GM21528 (cell line): ENCODE measurements at regions not wholly inside any gene's neighbourhood (a gene's known extent, or its start where the extent isn't known, plus 50 kb on each side); places are given as distances from the start of the nearest gene placed in this dataset.

Experiments used
- ATAC-seq: cut with Tn5 transposase; IDR thresholded peaks from one replicate; pipeline ENCODE4 v1.9.1; 2021; ENCODE audit warnings: mild to moderate bottlenecking, moderate library complexity; ENCODE audit not compliant: unreplicated experiment, low FRiP score

DNA sequence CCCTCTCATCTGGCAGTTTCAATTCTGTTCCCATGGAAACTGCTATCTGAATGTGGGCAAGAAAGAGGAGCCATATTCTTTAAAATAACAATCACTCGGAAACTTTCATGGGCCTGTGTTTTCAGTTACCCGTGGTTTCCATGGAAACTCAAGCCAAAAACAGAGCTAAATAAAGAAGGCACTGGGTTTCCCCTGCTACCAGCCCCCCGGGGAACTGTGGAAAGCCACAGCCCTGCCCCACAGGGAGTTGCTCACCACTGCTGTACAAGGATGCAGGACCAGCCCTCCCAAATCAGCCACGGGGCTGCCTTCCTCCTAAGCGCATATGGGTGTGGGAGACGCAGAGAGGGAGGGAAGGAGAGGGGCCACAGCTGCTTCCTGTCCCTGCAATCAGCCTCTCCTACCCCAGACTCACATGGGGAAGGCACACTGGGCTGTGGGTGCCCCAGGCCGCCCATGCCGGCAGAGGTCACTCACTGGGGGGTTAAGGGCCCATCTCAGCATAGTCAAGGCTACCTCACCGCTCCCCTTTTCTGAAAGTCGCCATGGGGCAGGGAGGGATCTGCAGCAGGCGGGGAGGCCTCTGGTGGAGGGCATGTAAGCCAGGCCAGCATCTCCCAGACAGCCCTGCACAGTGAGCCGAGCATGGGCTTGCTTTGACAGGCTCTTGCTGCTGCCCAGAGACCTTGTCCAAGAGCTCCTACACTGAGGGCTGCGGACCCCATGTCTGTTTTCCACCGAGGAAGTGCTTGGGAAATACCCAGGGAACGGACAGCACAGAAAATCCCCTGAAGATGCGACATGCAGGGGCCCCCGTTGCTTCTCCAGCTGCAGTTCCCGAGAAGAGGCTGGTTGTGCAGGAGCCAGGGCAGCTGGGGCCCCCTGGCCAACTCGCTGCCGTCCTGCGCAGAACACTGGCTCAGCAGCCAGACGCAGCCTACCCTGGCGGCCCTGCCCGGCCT is 157.3 kb upstream of the PPP2R2D start:
- no peak for ATAC-seq

DNA sequence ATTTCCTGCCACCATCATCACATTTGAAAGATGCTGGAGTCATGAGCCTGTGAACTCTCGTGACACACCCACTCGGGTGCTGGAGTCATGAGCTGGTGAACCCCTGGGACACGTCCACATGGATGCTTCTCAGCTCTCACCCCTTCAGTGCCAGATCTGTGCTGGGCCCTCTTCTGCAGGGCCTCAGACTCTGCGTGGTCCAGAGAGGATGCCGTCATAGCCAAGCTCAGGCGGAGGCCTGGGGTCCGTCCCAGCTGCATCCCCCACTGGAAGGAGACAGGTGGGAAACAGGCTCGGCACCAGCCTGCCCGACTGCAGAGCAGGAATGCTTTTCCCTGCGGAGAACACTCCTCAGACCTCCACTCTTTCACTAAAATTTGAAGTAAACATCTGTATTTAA is 156.5 kb upstream of the PPP2R2D start:
- ATAC-seq = no peak

DNA sequence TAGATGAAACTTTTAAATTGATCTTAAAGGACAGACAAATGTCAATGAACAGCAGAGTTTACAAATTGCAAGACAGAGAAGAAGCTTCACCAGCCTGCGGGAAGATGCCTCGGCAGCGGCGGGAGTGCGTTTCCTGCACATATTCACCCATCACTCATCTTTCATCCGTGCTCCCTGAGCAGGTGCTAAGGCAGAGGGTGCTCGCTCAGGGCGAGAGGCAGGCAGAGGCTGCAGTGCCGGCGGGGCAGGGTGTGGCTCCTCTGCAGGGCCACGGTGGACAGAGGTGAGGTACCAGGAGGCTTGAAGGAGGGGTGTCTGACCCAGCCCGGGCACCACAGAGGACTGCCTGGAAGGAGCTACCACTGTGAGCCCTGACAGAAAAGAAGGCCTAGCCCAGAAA is 155.2 kb upstream of the PPP2R2D start:
- no peak for ATAC-seq

DNA sequence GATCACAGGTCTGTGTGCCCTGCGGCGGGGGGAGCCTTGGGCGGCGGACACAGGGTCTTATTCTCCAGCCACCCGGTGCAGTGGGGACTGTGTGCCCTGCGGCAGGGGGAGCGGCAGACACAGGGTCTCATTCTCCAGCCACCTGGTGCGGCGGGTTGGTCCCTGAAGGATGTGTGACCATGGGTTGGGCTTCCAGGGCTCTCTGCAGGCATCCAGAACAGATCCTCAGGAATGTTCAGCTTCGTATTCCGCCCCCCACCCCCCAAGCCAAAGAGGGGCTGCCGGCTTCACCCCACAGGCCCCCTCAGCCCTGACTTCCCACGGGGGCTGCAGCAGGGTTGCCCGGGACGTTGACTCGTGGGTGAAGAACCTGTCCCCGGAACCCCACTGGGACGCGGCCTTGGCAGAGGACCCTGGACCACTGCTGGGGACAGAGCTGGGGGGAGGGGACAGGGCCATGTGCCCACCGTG is 154.5 kb upstream of the PPP2R2D start:
- no peak for ATAC-seq

DNA sequence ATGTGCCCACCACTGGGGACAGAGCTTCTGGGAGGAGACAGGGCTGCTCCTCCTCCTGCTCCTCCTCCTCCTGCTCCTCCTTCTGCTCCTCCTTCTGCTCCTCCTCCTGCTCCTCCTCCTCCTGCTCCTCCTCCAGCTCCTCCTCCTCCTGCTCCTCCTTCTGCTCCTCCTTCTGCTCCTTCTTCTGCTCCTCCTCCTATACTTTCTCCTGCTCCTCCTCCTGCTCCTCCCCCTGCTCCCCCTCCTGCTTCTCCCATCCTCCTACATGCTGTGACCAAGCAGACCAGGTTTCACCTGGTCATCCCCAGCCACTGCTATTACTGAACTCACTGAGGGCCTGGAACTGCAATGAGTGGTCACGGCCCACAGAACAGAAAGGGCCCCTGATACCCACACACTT is 154.0 kb upstream of the PPP2R2D start:
- ATAC-seq = no peak

DNA sequence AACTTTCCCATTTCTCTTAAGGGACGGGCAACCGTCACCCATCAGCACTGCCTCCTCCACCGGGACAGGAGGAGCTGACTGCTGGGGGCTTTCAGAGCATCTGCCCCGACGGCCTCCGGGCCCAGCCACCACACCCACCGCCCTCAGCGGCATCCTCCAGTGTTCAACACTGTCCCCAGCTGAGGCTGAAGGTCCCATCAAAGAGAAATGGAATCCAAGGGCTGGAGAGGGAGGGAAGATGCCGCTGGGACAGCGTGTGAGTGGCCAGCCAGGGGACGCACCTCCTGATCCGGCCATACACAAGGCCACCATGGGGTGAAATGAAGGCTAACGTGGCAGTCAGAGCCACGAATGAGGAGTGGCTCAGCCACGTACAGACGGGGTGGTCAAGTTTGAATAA is 153.6 kb upstream of the PPP2R2D start:
- no peak for ATAC-seq

DNA sequence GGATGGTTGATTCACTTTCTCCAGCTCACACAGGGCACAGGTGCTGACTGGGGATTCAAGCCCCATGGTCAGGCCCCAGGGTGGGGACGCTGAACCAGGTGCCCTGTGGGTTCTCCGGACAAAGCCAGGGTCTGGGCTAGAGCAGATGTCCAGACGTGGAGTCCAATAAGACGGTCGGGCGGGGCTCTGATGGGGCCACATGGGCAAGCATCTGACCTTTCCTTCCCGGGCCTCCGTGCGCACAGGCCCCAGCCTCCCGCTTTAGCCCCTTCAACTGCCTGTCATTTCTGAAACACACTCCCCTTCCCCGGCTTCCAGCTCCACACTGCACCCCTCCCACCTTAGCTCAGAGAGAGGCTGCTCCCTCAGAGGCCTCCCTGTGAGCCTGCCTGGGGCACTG is 153.0 kb upstream of the PPP2R2D start:
- ATAC-seq = no peak

DNA sequence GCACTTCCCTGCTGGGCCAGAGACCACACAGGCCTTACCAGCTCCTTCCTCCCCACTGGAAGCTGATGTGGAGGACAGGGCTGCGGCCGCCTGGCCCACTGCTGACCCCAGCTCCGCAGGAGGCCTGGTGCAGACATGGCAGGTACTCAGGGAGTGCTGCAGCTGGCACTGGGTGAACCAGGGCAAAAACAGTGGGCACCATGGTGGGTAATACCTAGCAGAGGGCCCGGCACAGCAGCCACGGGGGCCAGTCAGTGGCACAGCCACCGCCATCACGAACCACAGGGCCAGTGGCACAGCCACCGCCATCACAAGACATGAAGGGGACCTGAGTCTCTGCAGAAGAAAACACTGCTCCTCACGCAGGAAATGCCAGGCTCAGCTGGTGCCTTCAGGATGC is 152.6 kb upstream of the PPP2R2D start:
- ATAC-seq = no peak

DNA sequence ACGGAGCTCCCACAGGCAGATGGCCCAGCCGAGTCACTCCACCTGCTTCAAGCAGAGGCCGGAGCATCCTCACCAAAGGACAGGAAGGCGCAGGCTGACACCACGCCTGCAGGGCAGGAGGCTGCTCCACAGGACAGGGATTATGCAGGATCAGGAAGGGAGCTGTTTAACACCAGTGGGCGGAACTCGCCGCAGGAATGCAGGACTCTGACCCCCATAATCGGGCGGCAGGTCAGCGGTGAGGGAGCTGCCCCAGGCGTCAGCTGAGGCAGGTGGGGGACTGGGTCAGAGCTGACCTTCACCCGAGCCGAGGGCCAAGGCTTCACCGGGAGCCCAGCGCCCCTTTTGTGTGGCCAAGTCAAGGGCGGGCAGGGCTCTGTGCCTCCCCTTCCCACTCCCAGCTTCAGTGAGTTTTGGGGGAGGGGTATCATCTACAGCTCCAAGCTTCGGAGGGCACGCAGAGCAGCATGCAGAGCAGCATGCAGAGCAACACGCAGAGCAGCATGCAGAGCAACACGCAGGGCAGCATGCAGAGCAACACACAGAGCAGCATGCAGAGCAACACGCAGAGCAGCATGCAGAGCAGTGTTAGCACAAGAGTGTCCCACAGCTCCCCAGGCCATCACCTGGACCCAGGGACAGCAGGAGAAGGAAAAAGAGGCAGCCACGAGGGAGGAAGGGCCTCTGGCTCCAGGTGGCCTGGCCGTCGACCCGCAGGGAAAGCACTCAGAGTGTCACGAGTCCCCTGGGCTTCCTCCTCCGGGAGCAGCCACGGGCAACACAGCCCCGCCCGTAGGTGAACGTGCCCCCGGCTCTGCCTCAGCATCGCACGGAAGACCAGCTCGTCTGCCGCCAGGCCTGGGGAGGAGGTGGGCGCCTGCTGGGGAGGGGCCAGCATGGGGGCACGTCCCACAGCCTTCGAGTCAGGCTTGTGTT is 151.7 kb upstream of the PPP2R2D start:
- ATAC-seq = no peak

DNA sequence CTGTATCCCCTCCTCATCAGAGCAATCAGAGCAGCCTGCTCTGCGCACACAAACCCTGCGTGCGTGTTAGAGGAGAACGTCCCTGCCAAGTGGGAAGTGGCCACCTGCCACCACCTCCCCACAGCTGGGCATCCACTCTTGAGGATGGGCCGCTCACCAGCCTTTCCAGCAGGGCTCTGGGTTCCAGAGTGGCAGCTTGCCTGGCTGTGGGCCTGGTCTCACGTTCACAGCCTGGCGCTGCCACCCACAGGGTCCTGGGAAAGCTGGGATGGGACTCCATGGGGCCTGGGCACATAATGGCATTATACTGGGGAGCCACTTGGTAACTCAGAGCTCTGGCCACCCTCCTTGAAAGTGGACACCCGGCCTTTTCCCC is 151.1 kb upstream of the PPP2R2D start:
- no peak for ATAC-seq

DNA sequence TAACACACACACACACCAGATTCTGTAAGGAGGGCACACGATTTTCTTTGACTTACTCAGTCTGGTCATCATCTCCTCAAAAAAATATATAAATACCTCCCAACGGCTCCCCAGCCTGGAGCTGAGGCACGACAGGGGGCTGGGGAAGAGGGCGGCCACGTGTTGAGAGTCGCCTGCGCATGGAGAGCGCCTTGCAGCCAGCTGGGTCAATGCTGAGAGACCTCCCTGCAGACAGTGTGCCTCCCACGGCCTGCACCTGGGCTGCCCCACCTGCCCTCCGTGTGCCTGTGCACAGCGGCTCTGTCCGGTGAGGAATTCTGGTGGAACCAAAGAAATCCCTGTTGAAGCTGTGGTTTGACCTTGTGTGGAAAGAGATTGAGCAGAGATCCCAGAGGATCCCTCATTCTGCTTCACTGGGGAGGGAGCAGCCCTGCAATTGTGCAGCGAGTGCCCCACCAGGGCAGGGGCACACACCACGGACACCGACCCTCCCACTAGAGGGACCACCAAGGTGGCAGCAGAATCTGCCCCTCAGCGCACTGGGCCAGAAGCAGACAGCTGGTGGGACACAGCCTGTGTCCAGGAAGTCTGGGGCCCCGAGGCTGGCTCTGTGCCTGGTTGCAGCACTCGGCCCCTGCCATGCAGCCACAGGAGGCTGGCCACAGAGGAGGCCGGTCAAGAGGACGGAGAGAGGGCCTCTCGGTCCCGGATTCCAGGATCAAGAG is 150.5 kb upstream of the PPP2R2D start:
- ATAC-seq = no peak

DNA sequence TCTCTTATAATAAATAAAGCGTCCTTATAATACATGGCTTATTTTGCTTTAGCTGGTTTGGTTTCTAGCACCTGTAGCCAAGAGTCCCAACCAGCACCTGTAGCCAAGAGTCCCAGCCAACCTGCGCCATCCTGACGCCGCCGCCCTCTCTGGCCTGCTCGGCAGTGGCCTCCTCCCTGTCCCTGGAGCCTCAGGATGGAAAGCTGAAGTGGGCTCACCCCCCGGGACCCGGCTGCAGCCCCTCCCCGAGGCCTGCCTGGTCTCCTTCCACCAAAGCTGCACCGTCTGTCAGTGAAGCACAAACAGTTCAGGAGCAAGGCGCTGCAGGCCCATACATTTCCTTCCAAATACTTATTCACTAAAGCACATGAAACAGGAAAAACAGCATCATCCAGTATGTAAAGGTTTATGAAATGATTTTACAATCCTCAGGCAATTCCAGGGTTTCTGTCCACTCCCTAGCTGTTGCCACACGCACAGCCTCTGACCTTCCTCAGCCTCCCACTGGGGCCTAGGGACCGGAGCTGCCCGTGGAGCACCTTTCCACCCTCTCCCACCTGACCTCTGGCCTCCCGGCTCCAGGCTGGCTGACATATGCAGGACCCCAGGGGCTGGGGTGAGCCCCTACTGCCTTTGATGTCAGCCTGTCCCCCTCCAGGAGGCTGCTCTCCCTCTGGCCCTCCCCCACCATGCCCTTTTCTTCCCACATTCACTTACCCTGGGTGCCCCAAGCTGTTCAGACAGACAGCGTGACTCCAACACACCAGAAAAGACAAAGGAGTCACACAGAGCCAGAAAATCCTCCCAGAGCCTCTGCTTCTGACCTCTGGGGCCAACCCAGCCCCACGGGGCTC is 149.6 kb upstream of the PPP2R2D start:
- ATAC-seq = no peak

DNA sequence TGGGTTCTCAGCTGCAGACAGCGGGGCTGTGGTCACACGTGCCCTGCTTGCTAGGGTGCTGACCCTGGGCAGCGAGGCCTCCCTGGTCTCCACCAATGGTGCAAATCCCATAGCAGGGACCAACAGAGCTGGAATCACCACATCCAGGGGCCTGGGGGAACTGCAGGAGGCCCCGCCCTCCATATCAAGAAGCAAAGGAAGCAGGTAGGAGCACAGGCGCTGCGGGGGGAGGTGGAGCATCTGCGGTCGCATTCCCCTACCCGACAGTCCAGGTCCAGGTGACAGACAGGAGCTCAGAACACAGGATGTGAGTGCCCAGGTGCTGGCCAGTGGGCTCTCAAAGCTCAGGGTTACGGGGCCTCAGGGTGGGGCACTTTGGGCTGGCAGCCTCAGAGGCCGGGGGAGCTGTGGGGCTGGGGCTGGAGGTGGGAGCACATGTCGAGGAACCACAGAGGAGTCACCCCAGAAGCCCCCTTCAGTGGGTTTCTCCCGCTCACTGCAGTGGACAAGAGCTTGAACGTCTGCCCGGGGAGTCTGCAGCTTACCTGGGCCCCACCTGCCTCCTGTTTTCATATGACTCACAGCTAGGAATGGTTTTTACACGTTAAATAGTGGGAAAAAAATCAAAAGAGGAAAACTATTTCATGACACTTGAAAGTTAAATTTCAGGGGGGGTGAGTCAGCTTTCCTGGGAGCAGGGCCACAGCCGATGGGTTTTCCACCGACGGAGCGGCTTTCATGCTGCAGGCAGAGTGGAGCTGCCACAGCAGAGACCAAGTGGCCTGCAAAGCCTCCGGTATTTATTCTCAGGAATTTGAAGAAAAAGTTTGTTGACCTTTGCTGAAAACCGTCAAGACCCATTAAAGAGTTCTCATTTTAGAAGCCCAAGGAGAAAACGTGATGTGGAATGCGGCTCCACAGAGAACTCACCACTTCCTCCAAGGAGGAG is 148.7 kb upstream of the PPP2R2D start:
- no peak for ATAC-seq

DNA sequence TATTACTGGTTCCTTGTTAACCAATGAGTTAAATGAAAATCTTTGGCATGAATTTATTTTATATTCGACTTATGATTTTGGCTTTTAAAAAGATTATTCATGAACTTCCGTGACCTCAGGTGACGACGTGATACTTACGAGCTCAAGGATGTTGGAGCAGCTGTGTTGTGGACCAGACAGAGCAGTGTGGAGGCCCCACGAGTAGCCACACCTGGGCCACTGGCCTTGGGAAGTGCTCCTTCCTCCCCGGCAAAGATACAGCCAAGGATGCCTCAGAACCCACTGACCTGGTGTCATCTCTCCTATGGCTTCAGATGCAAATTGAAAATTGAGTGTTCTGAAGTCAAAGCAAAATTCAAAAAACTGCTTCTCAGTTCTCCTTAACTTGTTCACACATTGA is 147.5 kb upstream of the PPP2R2D start:
- ATAC-seq = no peak

DNA sequence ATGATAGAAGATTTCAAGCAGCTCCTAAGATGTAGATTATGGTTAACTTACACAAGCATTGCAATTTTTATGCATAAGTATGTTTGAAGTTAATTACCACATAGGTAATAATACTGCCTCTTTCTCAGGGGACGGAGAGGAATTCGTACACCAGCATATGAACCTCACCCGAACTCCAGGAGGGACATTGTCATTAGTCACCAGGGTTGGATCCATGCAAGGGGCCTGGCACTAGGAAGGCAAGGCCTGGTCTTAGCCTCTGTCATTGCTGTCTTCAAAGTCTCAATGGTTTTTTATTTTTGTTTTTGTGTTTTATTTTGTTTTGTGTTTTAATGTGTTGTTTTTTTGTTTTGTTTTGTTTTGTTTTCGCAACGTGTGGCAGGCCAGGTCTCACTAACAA is 145.6 kb upstream of the PPP2R2D start:
- ATAC-seq = no peak

DNA sequence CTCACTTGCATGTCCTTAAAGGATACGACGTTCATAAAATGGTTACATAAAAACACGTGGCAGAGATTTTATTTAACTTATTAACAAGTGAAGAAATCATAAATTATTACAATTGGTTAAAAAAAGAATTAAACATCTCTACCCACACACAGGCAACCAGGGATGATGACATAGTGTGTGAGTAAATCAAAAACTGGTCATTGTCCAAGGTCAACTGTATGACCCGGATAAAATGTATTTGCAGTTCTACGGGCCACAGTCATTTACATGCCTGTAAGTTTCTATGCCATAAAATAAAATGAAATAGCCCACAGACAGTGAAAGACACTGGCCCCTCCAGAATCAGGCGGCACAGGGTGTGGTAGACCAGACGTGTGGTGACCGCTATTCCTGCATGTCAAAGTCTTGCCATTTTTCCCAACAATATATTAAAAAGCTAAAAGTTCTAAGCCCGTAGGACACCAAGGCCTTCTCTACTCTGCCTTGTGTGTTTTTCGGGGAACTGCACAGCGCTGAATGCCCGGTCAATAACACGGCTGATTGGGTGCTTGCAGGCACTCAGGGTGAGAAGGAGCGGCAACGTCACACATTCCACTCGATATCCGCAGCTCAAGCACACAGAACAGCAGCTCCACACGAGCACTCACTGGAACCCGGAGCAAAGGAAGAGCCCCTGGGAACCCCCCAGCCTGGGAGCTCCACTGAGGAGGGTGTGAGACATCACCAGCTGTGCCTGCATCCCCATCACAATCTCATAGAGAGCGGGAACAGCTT is 143.3 kb upstream of the PPP2R2D start:
- ATAC-seq = no peak

DNA sequence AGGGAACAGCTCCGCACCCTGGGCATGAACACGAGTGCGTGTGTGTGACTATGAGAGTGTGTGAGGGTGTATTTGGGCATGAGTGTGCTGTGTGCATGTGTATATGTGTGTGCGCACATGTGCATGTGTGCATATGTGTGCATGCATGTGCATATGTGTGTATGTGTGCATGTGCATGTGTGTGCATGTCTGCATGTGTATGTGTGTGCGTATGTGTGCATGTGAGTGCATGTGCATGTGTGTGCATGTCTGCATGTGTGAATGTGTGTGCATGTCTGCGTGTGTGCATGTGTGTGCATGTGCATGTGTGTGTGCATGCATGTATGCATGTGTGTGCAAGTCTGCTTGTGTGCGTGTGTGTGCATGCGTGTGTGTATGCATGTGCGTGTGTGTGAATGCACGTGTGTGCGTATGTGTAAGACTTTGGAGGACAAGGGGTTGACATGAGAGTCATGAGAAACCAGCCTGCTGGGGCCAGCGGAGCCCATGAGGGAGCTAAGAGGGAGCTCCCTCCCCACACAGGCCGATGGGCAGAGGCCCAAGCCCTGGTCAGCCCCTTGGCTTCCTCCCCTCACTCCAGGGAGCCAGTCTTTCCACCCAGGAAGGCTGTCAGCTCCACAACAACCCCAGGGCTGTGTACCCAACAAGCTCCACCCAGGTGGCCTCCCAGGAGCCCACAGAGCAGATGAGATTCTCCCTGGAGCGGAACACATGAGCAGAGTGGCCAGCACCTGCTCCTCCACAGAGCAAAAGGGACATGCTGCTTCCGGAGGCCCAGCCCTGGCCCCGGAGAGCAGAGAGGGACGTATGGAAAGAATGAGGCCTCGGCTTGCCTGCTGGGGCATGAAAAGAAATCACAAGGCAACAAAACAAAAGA is 142.5 kb upstream of the PPP2R2D start:
- no peak for ATAC-seq
